Inflammatory macrophage treated with lipopolysaccharide for 4 hours (primary cell): ENCODE measurements at regions not wholly inside any gene's neighbourhood (a gene's known extent, or its start where the extent isn't known, plus 50 kb on each side); places are given as distances from the start of the nearest gene placed in this dataset.
"Not testable (repeated sequence)": the region's sequence is repeated elsewhere in the genome, so short reads cannot be mapped to it uniquely, and the experiment has no call there.

ENCODE experiments used
- DNase-seq: peaks from one replicate; pipeline ENCODE4 v3.0.0-alpha.2; 2020

- DNase-seq, result no peak
These were observed 116.9 kb upstream of the ENPEP start for GRCh38 chr4:110359076-110359475.

GRCh38 chr4:110357521-110357920 is 118.4 kb upstream of the ENPEP start:
- DNase-seq, result no peak

GRCh38 chr4:110354460-110354859 is 121.5 kb upstream of the ENPEP start:
- DNase-seq, result no peak

GRCh38 chr4:110352670-110353442 is 123.1 kb upstream of the ENPEP start:
- no peak for DNase-seq

GRCh38 chr4:110348711-110349383 is 127.1 kb upstream of the ENPEP start:
- no peak for DNase-seq

- no peak for DNase-seq
These were observed 128.2 kb upstream of the ENPEP start for GRCh38 chr4:110347805-110348204.

- no peak for DNase-seq
These were observed 131.8 kb upstream of the ENPEP start for GRCh38 chr4:110344165-110344564.

GRCh38 chr4:110343534-110343933 is 132.4 kb upstream of the ENPEP start:
- no peak for DNase-seq

GRCh38 chr4:110341118-110341517 is 134.8 kb upstream of the ENPEP start:
- not testable (repeated sequence) for DNase-seq

GRCh38 chr4:110335399-110335798 is 137.0 kb upstream of the ELOVL6 start:
- DNase-seq, result no peak

- no peak for DNase-seq
These were observed 134.1 kb upstream of the ELOVL6 start for GRCh38 chr4:110332483-110332882.

GRCh38 chr4:110326426-110326825 is 128.0 kb upstream of the ELOVL6 start:
- DNase-seq, result not testable (repeated sequence)

- peak; percentile 48 for DNase-seq
These were observed 112.4 kb upstream of the ELOVL6 start for GRCh38 chr4:110310795-110311194.

GRCh38 chr4:110309675-110310074 is 111.3 kb upstream of the ELOVL6 start:
- no peak for DNase-seq

- DNase-seq, result no peak
These were observed 107.9 kb upstream of the ELOVL6 start for GRCh38 chr4:110306303-110306702.

GRCh38 chr4:110305455-110305854 is 107.0 kb upstream of the ELOVL6 start:
- DNase-seq, result no peak

GRCh38 chr4:110296892-110297291 is 98.5 kb upstream of the ELOVL6 start:
- DNase-seq, result no peak

GRCh38 chr4:110294165-110294564 is 95.8 kb upstream of the ELOVL6 start:
- DNase-seq, result no peak

- no peak for DNase-seq
These were observed 94.8 kb upstream of the ELOVL6 start for GRCh38 chr4:110292994-110293744.

GRCh38 chr4:110290511-110290910 is 92.1 kb upstream of the ELOVL6 start:
- DNase-seq, result no peak

GRCh38 chr4:110289601-110290100 is 91.2 kb upstream of the ELOVL6 start:
- DNase-seq, result no peak

- peak; percentile 54 for DNase-seq
These were observed 88.7 kb upstream of the ELOVL6 start for GRCh38 chr4:110287130-110287529.

- no peak for DNase-seq
These were observed 79.7 kb upstream of the ELOVL6 start for GRCh38 chr4:110278127-110278526.

GRCh38 chr4:110275871-110276270 is 77.5 kb upstream of the ELOVL6 start:
- no peak for DNase-seq
